NCI-H345 treated with DMSO at 0.1 percent for 48 hours (cell line): ENCODE measurements at regions not wholly inside any gene's neighbourhood (a gene's known extent, or its start where the extent isn't known, plus 50 kb on each side); places are given as distances from the start of the nearest gene placed in this dataset.
A peak's percentile ranks its signal among the peaks of the same experiment; 100 is the strongest.

Source experiments
- DNase-seq: peaks from one replicate; lab custom pipeline; 2025; ENCODE audit not compliant: unreplicated experiment; lab: John Stamatoyannopoulos, UW

GRCh38 chr9:120294003-120294402 is 286.0 kb downstream of the CDK5RAP2 start:
- DNase-seq = no peak

GRCh38 chr9:120292606-120293005 is 287.4 kb downstream of the CDK5RAP2 start:
- DNase-seq = no peak

DNA sequence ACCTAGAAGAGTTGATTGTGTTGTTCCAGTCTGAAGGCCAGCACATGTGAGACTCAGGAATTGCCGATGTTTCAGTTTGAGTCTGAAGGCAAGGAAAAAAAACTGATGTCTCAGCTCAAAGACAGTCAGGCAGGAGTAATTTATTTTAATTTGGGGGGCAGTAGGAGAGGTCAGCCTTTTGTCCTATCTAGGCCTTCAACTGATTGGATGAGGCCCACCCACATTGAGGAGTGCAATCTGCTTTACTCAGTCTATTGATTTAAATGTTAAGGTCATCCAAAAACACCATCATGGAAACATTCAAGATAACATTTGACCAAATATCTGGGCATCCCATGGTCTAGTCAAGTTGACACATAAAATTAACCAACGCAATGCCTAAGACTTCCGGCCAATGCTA is 288.9 kb downstream of the CDK5RAP2 start:
- no peak for DNase-seq

- DNase-seq = no peak
These were observed 289.7 kb downstream of the CDK5RAP2 start for GRCh38 chr9:120289990-120290975.

DNA sequence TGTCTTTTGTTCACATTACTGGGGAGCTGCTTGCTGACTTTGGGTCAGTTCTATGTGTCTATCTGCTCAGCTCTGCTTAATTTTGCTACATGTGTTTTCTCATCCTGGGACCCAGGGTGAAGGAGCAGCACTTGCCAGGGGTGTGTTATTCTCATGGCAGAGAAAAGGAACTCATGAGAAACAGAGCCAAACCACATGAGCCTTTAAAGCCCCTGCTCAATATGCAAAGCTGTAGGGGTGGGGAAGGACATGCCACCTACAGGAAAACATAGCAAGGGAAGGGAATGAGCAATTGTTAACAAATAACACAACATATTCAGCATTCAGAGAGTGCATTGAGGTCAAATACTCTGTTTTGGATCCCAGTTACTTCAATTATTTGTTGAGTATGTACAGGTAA is 290.9 kb downstream of the CDK5RAP2 start:
- no peak for DNase-seq

GRCh38 chr9:120286530-120286929 is 293.4 kb downstream of the CDK5RAP2 start:
- no peak for DNase-seq

GRCh38 chr9:120284821-120285220 is 295.1 kb downstream of the CDK5RAP2 start:
- no peak for DNase-seq

- DNase-seq = no peak
These were observed 298.3 kb downstream of the CDK5RAP2 start for GRCh38 chr9:120281665-120282064.

- no peak for DNase-seq
These were observed 312.0 kb downstream of the CDK5RAP2 start for GRCh38 chr9:120267929-120268328.

DNA sequence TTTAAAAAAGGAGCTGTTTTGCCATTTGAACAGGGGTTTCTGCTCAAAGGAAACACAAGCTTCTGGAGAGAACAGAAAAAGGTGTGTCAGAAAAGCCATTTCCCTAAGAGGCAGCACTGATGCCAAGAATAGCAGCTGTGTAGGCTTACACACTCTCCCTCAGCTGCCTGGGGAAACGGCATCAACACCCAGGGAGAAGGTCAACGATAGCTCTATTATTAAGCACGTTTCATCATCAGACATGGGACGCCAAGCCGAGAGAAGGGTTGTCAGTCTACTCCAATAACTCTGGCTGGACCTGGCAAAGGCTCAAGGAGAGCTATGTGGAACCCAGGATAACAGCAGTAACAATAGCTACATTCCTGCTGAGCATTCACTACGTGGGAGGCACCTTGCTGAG is 314.2 kb downstream of the CDK5RAP2 start:
- DNase-seq = peak; percentile 67

DNA sequence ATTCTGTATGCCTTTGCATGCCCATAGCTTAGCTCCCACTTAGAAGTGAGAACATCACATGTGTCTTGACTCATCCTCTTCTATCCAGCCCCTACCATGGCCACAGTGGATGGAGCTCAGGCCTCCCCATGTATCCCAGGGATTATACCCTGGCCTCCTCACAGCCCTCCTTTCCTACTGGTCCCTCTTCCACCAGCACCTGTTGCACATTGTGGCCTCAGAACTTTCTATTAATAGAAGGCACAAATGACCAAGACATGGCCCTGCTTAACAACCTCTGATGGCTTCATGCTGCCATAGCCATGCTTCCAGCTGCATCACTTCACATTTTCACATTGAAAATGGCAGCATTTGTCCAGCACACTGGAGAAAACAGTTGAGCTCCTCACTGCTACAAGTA is 315.4 kb downstream of the CDK5RAP2 start:
- no peak for DNase-seq

DNA sequence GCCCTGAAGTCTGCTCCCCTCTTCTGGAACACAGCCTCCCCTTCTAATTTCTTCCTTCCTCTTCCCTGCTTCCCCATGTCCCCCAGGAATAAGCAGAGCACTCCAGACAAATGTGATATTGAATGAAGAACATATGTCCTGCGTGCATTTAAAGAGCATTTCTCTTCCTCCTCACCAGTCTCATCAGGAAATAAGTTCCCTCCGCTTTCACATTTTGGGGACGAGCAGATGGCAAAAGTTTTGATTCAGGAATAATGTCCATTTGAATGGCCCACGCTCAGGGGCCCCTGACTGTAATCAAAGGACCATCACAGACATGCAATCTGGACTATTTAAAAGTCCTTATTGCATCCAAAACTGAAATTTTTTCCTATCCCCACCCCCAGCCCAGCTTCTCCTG is 316.1 kb downstream of the CDK5RAP2 start:
- no peak for DNase-seq

GRCh38 chr9:120261419-120261818 is 318.5 kb downstream of the CDK5RAP2 start:
- no peak for DNase-seq

DNA sequence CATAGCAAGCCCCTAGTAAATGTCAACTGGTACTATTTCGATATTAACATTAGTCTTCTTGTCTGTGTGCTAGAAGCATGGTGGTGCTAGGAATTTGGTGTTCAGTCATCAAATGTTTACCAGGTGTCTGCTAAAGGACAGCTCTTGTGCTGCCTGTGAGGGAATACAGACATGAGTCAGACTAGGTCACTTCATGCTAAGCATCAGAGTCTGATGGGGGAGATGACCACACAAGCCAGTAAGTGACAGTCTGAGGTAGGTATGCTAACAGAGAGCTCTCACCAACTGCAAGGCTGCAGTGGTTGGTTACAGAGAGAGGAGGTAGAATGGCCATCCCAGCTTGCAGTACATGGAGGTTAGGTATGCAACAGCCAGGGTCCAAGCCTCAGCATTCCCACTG is 320.9 kb downstream of the CDK5RAP2 start:
- DNase-seq = no peak

DNA sequence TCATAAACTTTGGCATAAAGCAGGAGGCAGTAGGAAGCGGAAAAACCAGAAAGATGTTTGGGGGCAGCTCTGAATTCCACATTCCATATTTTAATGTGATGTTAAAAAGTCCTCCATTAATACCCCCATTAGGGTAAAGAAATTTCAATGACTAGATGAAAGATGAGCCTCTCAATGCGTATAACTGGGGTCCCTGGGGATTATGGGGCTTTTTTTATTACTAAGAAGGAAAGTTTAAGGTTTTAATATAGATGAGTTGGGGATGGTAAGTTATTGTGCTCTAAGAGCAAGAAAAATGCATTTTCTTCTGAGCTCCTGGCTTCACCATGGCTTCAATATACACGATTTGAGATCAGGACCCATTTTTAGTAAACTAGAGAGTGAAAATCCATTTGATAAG is 321.9 kb downstream of the CDK5RAP2 start:
- no peak for DNase-seq

DNA sequence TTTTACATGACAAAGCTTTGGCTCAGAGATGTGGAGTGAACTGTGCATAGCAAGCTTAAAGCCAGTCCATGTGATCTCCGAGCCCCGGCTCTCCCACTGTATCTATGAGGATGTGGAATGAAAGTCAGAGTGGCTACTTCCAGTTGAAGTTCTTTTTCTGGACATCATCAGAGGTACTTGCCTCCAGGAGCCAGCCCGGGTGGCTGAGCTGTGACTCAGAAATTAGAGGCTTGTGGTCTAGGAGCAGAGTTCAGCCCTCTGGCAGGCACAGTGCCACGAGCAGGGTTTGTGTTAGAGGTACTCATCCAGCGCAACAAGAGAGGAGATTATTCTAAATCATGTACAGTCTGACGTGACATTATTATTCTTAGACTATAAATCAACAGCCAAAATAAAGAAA is 322.5 kb downstream of the CDK5RAP2 start:
- no peak for DNase-seq

GRCh38 chr9:120256146-120256545 is 323.8 kb downstream of the CDK5RAP2 start:
- no peak for DNase-seq

DNA sequence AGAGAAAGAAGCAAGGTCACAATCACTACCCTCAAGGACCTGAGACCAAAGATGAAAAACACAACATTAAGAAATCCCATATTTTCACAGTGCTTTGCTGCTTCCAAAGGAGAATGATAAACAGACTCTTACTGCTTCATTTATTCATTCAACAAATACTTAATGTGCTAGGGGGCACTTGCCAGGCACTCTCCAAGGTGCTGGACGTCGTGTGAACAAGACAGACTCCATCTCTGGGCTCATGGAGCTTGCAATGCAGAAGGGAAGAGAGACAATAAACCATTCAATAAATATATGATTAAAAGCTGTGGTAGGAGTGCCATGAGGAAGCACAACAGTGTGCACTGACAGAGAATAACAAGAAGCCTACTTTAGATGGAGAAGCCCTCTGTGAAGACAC is 327.7 kb downstream of the CDK5RAP2 start:
- DNase-seq = no peak

- DNase-seq = no peak
These were observed 337.7 kb downstream of the CDK5RAP2 start for GRCh38 chr9:120242116-120242811.

- DNase-seq = no peak
These were observed 343.4 kb downstream of the CDK5RAP2 start for GRCh38 chr9:120236596-120236995.

DNA sequence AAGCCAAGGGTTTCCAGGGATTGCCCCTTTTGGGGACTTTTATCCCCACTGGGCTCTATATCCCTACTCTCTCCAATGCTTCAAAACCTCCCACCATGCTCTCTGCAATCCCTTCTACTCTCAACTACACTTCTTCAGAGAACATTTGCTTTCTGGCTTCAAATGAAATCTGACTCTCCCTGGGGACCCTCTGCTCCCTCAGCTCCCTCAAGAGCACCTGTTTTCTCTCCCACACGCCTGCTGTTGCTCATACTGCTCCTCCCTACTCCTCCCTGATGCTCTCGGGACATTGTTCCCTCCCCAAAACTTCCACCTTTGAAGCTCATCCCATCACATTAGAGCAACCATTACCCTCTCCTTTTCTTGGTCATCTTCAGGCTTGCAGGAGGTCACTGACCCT is 344.9 kb downstream of the CDK5RAP2 start:
- DNase-seq = no peak

DNA sequence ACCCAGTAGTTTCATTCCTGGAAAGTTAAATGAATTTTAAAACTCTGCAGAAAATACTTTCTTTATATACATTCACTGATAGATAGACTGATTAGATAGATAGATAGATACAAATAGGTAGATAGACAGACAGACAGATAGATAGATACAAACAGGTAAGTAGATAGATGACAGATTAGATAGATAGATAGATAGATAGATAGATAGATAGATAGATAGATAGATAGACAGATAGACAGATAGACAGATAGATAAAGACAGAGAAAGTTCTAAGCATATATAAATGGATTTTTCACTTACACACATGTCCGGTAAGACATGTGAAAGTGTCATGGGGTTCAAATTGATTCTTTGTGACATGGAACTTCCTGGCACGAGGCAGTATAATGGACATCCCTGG is 349.7 kb downstream of the CDK5RAP2 start:
- no peak for DNase-seq
